ENCODE measurements at regions not wholly inside any gene's neighbourhood (a gene's known extent, or its start where the extent isn't known, plus 50 kb on each side); places are given as distances from the start of the nearest gene placed in this dataset.

GRCh38 chr18:75482880-75483279 lies 55.4 kb upstream of the SMIM21 start:
- TF ChIP-seq POLR2A (IDR thresholded peaks at IDR 0.05; ENCODE audit: low read length), result no peak
- no peak for TF ChIP-seq GATA1 (IDR thresholded peaks at IDR 0.05; ENCODE audit: low read depth, low read length)
